ENCODE measurements at regions not wholly inside any gene's neighbourhood (a gene's known extent, or its start where the extent isn't known, plus 50 kb on each side); places are given as distances from the start of the nearest gene placed in this dataset.

GRCh38 chr2:156124458-156124857 is 208.1 kb downstream of the NR4A2 start:
- intact Hi-C loops (cut with DNase I), result no loop called here
- H3K9me3 ChIP-seq, result no peaks in the 10 kb centered on the region
- no peak for TF ChIP-seq CTCF (IDR thresholded peaks at IDR 0.05)
- TF ChIP-seq POLR2A (IDR thresholded peaks at IDR 0.05), result no peak
- no peak for DNase-seq
- no peak overlapping the region for H3K27ac ChIP-seq
- no peaks in the 10 kb centered on the region for H3K36me3 ChIP-seq
- H3K27me3 ChIP-seq, result no peaks in the 10 kb centered on the region
- no peak for ATAC-seq
- H3K4me3 ChIP-seq, result no peak overlapping the region
- no peaks in the 10 kb centered on the region for H3K4me1 ChIP-seq

- no peaks in the 10 kb centered on the region for H3K27me3 ChIP-seq
- 69% methylated on average over 3 of the region's 3 CpGs for WGBS (ENCODE audit: insufficient coverage, low coverage, low lambda C conversion rate, missing lambda C conversion rate)
- no peaks in the 10 kb centered on the region for H3K4me1 ChIP-seq
- H3K9me3 ChIP-seq, result no peaks in the 10 kb centered on the region
- no peak for TF ChIP-seq CTCF (IDR thresholded peaks at IDR 0.05)
- TF ChIP-seq POLR2A (IDR thresholded peaks at IDR 0.05), result no peak
- no peak for DNase-seq
- H3K36me3 ChIP-seq, result no peaks in the 10 kb centered on the region
- intact Hi-C loops (cut with DNase I), result no loop called here
- ATAC-seq, result no peak
- no peak overlapping the region for H3K4me3 ChIP-seq
- no peak overlapping the region for H3K27ac ChIP-seq
These were observed 213.6 kb downstream of the NR4A2 start for GRCh38 chr2:156118753-156119416.

- no peak for TF ChIP-seq POLR2A (IDR thresholded peaks at IDR 0.05)
- TF ChIP-seq CTCF (IDR thresholded peaks at IDR 0.05), result no peak
- ATAC-seq (no peak), DNase-seq (no peak)
- no peaks in the 10 kb centered on the region for H3K9me3 ChIP-seq
- H3K36me3 ChIP-seq, result no peaks in the 10 kb centered on the region
- no peaks in the 10 kb centered on the region for H3K27me3 ChIP-seq
- no peak overlapping the region for H3K4me3 ChIP-seq
- 39% methylated on average over 2 of the region's 2 CpGs for WGBS (ENCODE audit: insufficient coverage, low coverage, low lambda C conversion rate, missing lambda C conversion rate)
- no peak overlapping the region for H3K27ac ChIP-seq
- intact Hi-C loops (cut with DNase I), result no loop called here
- H3K4me1 ChIP-seq, result no peaks in the 10 kb centered on the region
These were observed 216.4 kb downstream of the NR4A2 start for GRCh38 chr2:156116113-156116512.

- no peak for TF ChIP-seq CTCF (IDR thresholded peaks at IDR 0.05)
- TF ChIP-seq POLR2A (IDR thresholded peaks at IDR 0.05), result no peak
- no peaks in the 10 kb centered on the region for H3K4me1 ChIP-seq
- ATAC-seq (no peak), DNase-seq (no peak)
- H3K4me3 ChIP-seq, result no peak overlapping the region
- WGBS (ENCODE audit: insufficient coverage, low coverage, low lambda C conversion rate, missing lambda C conversion rate), result 68% methylated on average over 3 of the region's 3 CpGs
- intact Hi-C loops (cut with DNase I), result no loop called here
- H3K36me3 ChIP-seq, result no peaks in the 10 kb centered on the region
- H3K27ac ChIP-seq, result no peak overlapping the region
- H3K9me3 ChIP-seq, result no peaks in the 10 kb centered on the region
- H3K27me3 ChIP-seq, result no peaks in the 10 kb centered on the region
These were observed 217.2 kb downstream of the NR4A2 start for GRCh38 chr2:156115338-156115737.

GRCh38 chr2:156112323-156112722 is 220.2 kb downstream of the NR4A2 start:
- no peak for DNase-seq
- no peak for ATAC-seq
- no peaks in the 10 kb centered on the region for H3K9me3 ChIP-seq
- WGBS (ENCODE audit: insufficient coverage, low coverage, low lambda C conversion rate, missing lambda C conversion rate), result 44% methylated on average over 1 of the region's 1 CpG
- H3K4me3 ChIP-seq, result no peak overlapping the region
- no peaks in the 10 kb centered on the region for H3K4me1 ChIP-seq
- no peak for TF ChIP-seq POLR2A (IDR thresholded peaks at IDR 0.05)
- no peak for TF ChIP-seq CTCF (IDR thresholded peaks at IDR 0.05)
- H3K27ac ChIP-seq, result no peak overlapping the region
- H3K36me3 ChIP-seq, result no peaks in the 10 kb centered on the region
- no peaks in the 10 kb centered on the region for H3K27me3 ChIP-seq
- intact Hi-C loops (cut with DNase I), result no loop called here

Measured in right lobe of liver (tissue), 6 donors.